HT-29 (cell line): ENCODE measurements at regions not wholly inside any gene's neighbourhood (a gene's known extent, or its start where the extent isn't known, plus 50 kb on each side); places are given as distances from the start of the nearest gene placed in this dataset.
"Not testable (repeated sequence)": the region's sequence is repeated elsewhere in the genome, so short reads cannot be mapped to it uniquely, and the experiment has no call there.

Source experiments
- DNase-seq: peaks from one replicate; pipeline ENCODE4 v3.0.0-alpha.2; 2015; ENCODE audit warnings: low spot score

DNA sequence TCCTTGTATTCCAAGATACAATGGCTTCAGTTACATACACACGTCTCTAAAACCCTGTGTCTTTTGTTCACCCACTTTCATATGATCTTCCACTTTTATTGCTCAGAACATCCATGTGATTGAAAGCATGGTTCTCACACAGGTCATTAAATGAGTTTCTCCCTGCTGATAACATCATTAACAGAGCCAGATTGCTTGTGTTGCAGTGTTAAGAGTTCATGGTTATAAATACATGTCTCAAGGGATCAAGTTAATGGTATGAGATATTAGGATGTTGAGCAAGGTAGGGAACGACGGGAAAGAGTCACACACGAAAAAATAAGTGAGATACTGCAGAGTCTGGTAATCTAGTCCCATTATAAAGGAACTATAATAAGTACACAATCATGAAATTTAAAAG is 861.5 kb downstream of the SORCS1 start:
- DNase-seq: no peak

DNA sequence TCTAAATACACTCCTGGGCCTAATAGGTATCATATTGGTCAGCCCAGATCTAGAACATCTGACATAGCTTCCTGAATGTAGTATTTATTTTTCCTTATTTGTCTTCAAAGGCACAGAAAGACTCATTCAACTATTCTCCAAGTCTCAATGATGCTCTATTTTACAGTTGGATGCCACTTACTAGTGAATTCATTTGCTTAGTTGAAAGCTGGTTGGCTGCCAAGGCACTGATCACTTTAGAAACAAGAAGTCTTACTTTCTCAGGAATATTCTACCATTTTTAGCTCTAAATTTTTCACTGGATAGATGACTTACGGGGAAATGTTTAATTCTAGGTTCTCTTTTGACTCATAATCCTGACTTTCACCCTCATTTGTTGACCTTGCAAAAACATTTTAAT is 863.4 kb downstream of the SORCS1 start:
- no peak for DNase-seq

- no peak for DNase-seq
These were observed 867.6 kb downstream of the SORCS1 start for GRCh38 chr10:106296750-106297392.

- no peak for DNase-seq
These were observed 879.5 kb downstream of the SORCS1 start for GRCh38 chr10:106284802-106285587.

GRCh38 chr10:106280896-106281460 is 883.5 kb downstream of the SORCS1 start:
- no peak for DNase-seq

DNA sequence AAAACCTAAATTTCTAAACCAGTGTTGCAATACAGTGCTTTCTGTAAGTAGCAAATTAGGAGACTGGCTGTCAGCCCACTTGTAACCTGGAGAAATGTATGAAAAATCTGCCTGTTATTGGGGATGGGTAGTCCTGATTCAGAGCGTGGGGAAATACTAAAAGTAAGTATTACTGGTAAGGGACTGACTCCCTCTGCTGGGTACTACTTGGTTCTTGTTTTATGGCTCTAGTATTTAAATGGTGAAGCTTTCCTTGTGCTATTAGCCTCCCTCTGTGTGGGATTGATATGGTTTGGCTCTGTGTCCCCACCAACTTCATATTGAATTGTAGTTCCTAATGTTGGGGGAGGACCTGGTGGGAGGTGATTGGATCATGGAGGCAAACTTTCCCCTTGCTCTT is 886.1 kb downstream of the SORCS1 start:
- DNase-seq: no peak

GRCh38 chr10:106271237-106271636 is 893.3 kb downstream of the SORCS1 start:
- no peak for DNase-seq

GRCh38 chr10:106268000-106268399 is 896.5 kb downstream of the SORCS1 start:
- DNase-seq: no peak

DNA sequence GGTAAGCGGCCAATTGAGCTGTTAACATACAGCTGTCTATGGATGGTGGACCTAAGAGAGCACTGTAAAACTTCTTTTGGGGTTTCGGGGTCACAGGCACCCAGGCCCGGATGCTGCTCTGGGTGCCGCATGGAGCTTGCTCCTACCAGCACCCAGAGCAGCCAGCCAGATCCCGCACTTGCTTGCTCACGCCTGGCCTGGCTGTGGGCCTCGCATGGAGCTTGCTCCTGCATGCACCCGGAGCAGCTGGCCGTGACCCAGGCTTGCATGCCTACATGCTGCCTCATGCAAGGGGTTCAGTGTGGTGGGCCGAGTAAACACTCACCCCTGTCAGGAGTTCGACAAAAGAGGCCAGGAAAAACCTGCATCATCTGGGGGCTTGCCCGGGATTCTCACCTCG is 896.9 kb downstream of the SORCS1 start:
- no peak for DNase-seq

GRCh38 chr10:106257432-106257831 is 907.1 kb downstream of the SORCS1 start:
- DNase-seq: not testable (repeated sequence)

GRCh38 chr10:106255111-106255678 is 909.3 kb downstream of the SORCS1 start:
- DNase-seq: no peak

DNA sequence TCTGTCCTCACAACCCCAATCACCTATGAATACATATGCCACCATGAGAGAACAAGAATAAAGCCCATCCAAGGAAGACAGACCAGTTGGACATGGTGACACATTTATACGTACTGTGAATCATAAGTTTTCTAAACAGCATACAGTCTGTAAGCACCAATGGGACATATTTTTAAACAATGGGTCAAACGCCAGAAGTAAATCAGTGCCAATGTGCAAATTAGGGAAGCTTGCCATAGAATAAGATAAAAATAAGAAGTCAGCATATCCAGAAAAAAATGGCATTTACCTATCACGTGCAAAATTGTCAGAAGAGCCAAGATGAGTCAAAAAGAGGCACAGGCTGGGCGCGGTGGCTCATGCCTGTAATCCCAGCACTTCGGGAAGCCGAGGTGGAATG is 910.4 kb downstream of the SORCS1 start:
- DNase-seq: no peak

DNA sequence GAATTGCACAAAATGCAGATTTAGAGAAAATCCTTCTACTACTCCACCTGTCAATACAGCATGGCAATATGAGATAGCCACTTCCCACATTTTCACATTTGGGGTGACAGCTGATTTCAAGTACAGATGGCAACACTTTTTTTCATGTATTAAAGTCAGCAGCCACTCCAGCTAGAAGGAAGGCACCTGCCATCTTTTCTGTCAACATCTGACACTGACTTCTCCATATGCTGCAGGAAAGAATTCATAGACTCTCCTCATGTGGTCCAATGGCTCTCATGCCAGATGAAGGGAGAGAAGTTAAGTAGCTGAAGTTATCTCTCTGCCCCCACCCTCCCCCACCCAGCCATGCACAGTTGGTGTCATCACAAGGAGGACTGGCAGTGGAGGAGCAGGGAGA is 912.0 kb downstream of the SORCS1 start:
- no peak for DNase-seq

- no peak for DNase-seq
These were observed 912.9 kb downstream of the SORCS1 start for GRCh38 chr10:106251573-106251972.

GRCh38 chr10:106242301-106242700 is 922.2 kb downstream of the SORCS1 start:
- DNase-seq: no peak

GRCh38 chr10:106226828-106227227 is 937.7 kb downstream of the SORCS1 start:
- no peak for DNase-seq

DNA sequence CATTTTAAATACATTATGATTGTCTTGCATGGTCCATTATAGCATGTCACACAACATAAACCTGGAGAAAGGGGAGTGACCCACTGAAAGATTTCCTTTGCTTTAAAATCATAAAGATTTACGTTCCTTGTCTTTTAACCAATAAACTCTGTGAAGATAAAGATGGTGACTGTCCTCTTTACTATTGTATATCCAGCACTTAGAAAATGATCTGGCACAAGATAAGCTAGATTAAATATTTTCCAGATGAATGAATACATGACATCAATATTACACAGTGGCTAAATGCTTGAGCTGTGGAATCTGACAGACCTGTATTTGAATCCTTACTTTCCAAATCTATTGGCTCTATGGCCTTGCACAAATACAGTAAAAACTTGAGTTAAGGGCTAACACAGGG is 938.4 kb downstream of the SORCS1 start:
- no peak for DNase-seq

GRCh38 chr10:106224676-106225075 is 939.8 kb downstream of the SORCS1 start:
- DNase-seq: no peak

DNA sequence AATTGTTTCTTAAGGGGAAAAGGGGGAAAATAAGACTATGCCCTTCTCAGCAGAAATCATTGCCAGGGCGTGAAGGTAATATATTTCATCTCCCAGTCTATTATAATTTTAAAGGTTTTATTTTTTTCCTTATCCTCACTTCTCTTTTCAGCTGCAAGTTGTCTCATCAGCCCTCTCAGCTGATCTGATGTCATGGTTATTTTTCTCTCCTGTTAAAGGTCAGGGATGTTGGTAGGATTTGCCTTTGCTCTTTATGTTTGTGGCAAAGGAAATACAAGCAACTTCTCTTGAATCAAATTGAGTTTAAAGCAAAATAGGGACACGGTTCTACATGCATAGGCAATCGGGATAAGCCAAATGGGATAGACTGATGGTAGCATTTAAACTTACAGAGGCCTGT is 946.9 kb downstream of the SORCS1 start:
- DNase-seq: no peak

GRCh38 chr10:106216085-106216484 is 948.4 kb downstream of the SORCS1 start:
- no peak for DNase-seq

DNA sequence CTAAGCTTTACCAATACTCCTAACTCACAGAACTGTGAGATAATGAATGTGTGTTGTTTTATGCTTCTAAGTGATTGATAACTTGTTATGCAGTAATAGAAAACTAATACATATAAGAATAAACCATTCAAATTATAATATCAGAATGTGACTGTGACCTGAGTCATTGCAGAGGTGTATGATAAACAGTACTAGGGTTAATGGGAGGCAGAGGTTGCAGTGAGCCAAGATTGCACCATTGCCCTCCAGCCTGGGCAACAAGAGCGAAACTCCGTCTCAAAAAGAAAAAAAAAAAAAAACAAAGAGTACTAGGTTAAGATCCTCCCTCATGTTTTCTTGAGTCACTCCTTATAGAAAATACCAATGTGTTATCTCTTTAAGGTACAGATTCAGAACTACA is 950.3 kb downstream of the SORCS1 start:
- no peak for DNase-seq

DNA sequence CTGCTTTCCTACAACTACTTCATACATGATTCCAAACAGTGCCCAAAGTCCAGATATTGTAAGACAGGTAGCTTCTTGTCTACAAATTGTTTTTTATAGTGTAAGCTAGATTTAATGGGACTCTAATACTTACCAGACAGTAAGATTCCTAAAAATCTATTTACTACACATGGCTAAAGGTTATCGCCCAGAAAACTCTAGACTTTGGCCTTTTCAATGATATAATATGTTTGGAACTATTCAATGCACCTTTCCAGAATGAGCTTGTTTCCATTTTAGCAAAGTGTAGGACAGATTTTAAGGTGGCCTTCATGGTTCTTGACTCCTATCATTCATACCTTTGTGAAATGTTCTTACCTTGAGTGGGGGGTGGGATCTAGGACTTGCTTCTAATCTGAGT is 951.0 kb downstream of the SORCS1 start:
- no peak for DNase-seq

GRCh38 chr10:106198275-106198674 is 966.2 kb downstream of the SORCS1 start:
- DNase-seq: no peak
